ENCODE measurements at regions not wholly inside any gene's neighbourhood (a gene's known extent, or its start where the extent isn't known, plus 50 kb on each side); places are given as distances from the start of the nearest gene placed in this dataset.

GRCh38 chr10:44320756-44321155 is 64.1 kb downstream of the CXCL12 start:
- Histone ChIP-seq H3K27ac (no peak overlapping the region), H3K27me3 (no peaks in the 10 kb centered on the region), H3K4me3 (no peak overlapping the region), H3K9ac (ENCODE audit: low read depth in 2 of 2, low read length in 2 of 2) (no peak overlapping the region), H3K4me1 (no peaks in the 10 kb centered on the region), H3K9me3 (no peaks in the 10 kb centered on the region), H3K36me3 (no peaks in the 10 kb centered on the region)
- intact Hi-C loops (cut with DNase I), result no loop called here
- no peak for DNase-seq
- no peak for TF ChIP-seq CTCF (IDR thresholded peaks at IDR 0.05)

- intact Hi-C loops (cut with DNase I), result no loop called here
- H3K9me3 ChIP-seq, result no peaks in the 10 kb centered on the region
- no peak overlapping the region for H3K4me3 ChIP-seq
- no peaks in the 10 kb centered on the region for H3K27me3 ChIP-seq
- DNase-seq, result no peak
- no peak for TF ChIP-seq CTCF (IDR thresholded peaks at IDR 0.05)
- no peaks in the 10 kb centered on the region for H3K4me1 ChIP-seq
- H3K27ac ChIP-seq, result no peak overlapping the region
- H3K36me3 ChIP-seq, result no peaks in the 10 kb centered on the region
- no peak overlapping the region for H3K9ac ChIP-seq (ENCODE audit: low read depth in 2 of 2, low read length in 2 of 2)
These were observed 67.0 kb downstream of the CXCL12 start for GRCh38 chr10:44317856-44318255.

GRCh38 chr10:44316922-44317215 is 68.0 kb downstream of the CXCL12 start:
- Histone ChIP-seq H3K36me3 (no peaks in the 10 kb centered on the region), H3K9me3 (no peaks in the 10 kb centered on the region), H3K27me3 (no peaks in the 10 kb centered on the region), H3K27ac (no peak overlapping the region), H3K9ac (ENCODE audit: low read depth in 2 of 2, low read length in 2 of 2) (no peak overlapping the region), H3K4me3 (no peak overlapping the region), H3K4me1 (no peaks in the 10 kb centered on the region)
- no peak for TF ChIP-seq CTCF (IDR thresholded peaks at IDR 0.05)
- no peak for DNase-seq
- intact Hi-C loops (cut with DNase I), result no loop called here

GRCh38 chr10:44316187-44316921 is 68.5 kb downstream of the CXCL12 start:
- TF ChIP-seq CTCF (IDR thresholded peaks at IDR 0.05), result no peak
- H3K27ac ChIP-seq, result no peak overlapping the region
- DNase-seq, result no peak
- no peaks in the 10 kb centered on the region for H3K4me1 ChIP-seq
- no peak overlapping the region for H3K4me3 ChIP-seq
- no peak overlapping the region for H3K9ac ChIP-seq (ENCODE audit: low read depth in 2 of 2, low read length in 2 of 2)
- no peaks in the 10 kb centered on the region for H3K27me3 ChIP-seq
- H3K36me3 ChIP-seq, result no peaks in the 10 kb centered on the region
- H3K9me3 ChIP-seq, result no peaks in the 10 kb centered on the region
- intact Hi-C loops (cut with DNase I), result no loop called here

- TF ChIP-seq CTCF (IDR thresholded peaks at IDR 0.05), result no peak
- Histone ChIP-seq H3K9ac (ENCODE audit: low read depth in 2 of 2, low read length in 2 of 2) (no peak overlapping the region), H3K36me3 (no peaks in the 10 kb centered on the region), H3K4me3 (no peak overlapping the region), H3K9me3 (no peaks in the 10 kb centered on the region), H3K4me1 (peaks cover 6% of the 10 kb centered on the region), H3K27me3 (no peaks in the 10 kb centered on the region), H3K27ac (no peak overlapping the region)
- DNase-seq, result no peak
- intact Hi-C loops (cut with DNase I), result loop anchor here (5.0 kb wide), 2 partner anchors 72 to 643 kb away; partner anchors contain the start of gene CXCL12
These were observed 70.0 kb downstream of the CXCL12 start for GRCh38 chr10:44314802-44315460.
